Keratinocyte (primary cell): ENCODE measurements at regions not wholly inside any gene's neighbourhood (a gene's known extent, or its start where the extent isn't known, plus 50 kb on each side); places are given as distances from the start of the nearest gene placed in this dataset.

Source experiments
- DNase-seq: peaks from one replicate; pipeline ENCODE4 v3.0.0-alpha.2; 2011; ENCODE audit warnings: low read depth, missing footprints, low spot score
- FAIRE-seq: peaks from 2 replicates; lab custom pipeline; 2011; peaks lifted over from hg19 to GRCh38; lab: Jason Lieb, UNC
- H2AFZ ChIP-seq: 2 replicates; pipeline ENCODE4 v1.6.0; 2012; ENCODE audit warnings: low read length, control low read depth, inconsistent platforms; ENCODE audit not compliant: control insufficient read depth
- H3K27ac ChIP-seq: 2 replicates; pipeline ENCODE4 v1.5.1; 2011; ENCODE audit warnings: low read length; ENCODE audit not compliant: control insufficient read depth, insufficient read depth
- H3K27me3 ChIP-seq: 3 replicates; pipeline ENCODE4 v1.6.0; 2011; ENCODE audit warnings: low read length; ENCODE audit not compliant: control insufficient read depth, insufficient read depth; ENCODE audit errors: extremely low read depth
- H3K36me3 ChIP-seq, 2 experiments: 2 replicates in 1 of 2; 3 replicates in 1 of 2; pipeline ENCODE4 v1.5.1; 2011; ENCODE audit warnings: low read length in 2 of 2, mild to moderate bottlenecking in 1 of 2; ENCODE audit not compliant: control insufficient read depth in 2 of 2, insufficient read depth in 2 of 2; ENCODE audit errors: extremely low read depth in 1 of 2
- H3K4me1 ChIP-seq: 3 replicates; pipeline ENCODE4 v1.5.1; 2011; ENCODE audit warnings: low read length; ENCODE audit not compliant: control insufficient read depth, insufficient read depth; ENCODE audit errors: extremely low read depth
- H3K4me2 ChIP-seq: 3 replicates; pipeline ENCODE4 v1.6.0; 2011; ENCODE audit warnings: low read depth, low read length; ENCODE audit not compliant: control insufficient read depth, insufficient read depth; ENCODE audit errors: extremely low read depth
- H3K4me3 ChIP-seq, 3 experiments: fragments of 200-600 bp in 1 of 3; sonication (generic) in 1 of 3; 2 replicates in 2 of 3; 3 replicates in 1 of 3; pipeline ENCODE4 v1.5.1; 2011 to 2016; ENCODE audit warnings: low read length in 3 of 3, mild to moderate bottlenecking in 3 of 3, control low read depth in 2 of 3, inconsistent platforms in 1 of 3, low read depth in 1 of 3, mixed read lengths in 1 of 3, mixed run types in 1 of 3, moderate library complexity in 1 of 3; ENCODE audit not compliant: control insufficient read depth in 2 of 3, insufficient read depth in 2 of 3; ENCODE audit errors: extremely low read depth in 1 of 3
- H3K79me2 ChIP-seq: 2 replicates; pipeline ENCODE4 v1.6.0; 2012; ENCODE audit warnings: low read length; ENCODE audit not compliant: control insufficient read depth, insufficient read depth
- H3K9ac ChIP-seq: 3 replicates; pipeline ENCODE4 v1.6.0; 2011; ENCODE audit warnings: low read length; ENCODE audit not compliant: control insufficient read depth, insufficient read depth; ENCODE audit errors: extremely low read depth
- H3K9me1 ChIP-seq: 3 replicates; pipeline ENCODE4 v1.6.0; 2011; ENCODE audit warnings: low read length; ENCODE audit not compliant: control insufficient read depth, insufficient read depth; ENCODE audit errors: extremely low read depth
- H3K9me3 ChIP-seq: 2 replicates; pipeline ENCODE4 v1.5.1; 2012; ENCODE audit warnings: low read depth, low read length; ENCODE audit not compliant: control insufficient read depth
- H4K20me1 ChIP-seq: 3 replicates; pipeline ENCODE4 v1.6.0; 2011; ENCODE audit warnings: low read length; ENCODE audit not compliant: control insufficient read depth, insufficient read depth; ENCODE audit errors: extremely low read depth
- EZH2 ChIP-seq: IDR thresholded peaks from one replicate; pipeline ENCODE4 v1.6.1; 2012; ENCODE audit warnings: inconsistent platforms, mild to moderate bottlenecking, low read length, moderate library complexity
- dilution Hi-C: fragments of 300-500 bp; cut with MboI; formaldehyde crosslinking; loops from one replicate; pipeline ENCODE4 v1.7.0; 2020; ENCODE audit warnings: low sequenced_read_pairs; ENCODE audit not compliant: extremely low pct_ligation_motif_present
- TF ChIP-seq, protein P1 (sequence below), 3 experiments: IDR thresholded peaks in 1 of 3; conservative IDR thresholded peaks in 1 of 3; optimal IDR thresholded peaks in 1 of 3; 2 replicates in 2 of 3; 3 replicates in 1 of 3; pipeline versions ENCODE3 to v1.5.1; 2011; ENCODE audit warnings: low read length in 3 of 3, mild to moderate bottlenecking in 3 of 3, moderate library complexity in 2 of 3, control low read depth in 1 of 3, inconsistent platforms in 1 of 3; ENCODE audit not compliant: insufficient read depth in 2 of 3; ENCODE audit errors: extremely low read depth in 1 of 3

DNA sequence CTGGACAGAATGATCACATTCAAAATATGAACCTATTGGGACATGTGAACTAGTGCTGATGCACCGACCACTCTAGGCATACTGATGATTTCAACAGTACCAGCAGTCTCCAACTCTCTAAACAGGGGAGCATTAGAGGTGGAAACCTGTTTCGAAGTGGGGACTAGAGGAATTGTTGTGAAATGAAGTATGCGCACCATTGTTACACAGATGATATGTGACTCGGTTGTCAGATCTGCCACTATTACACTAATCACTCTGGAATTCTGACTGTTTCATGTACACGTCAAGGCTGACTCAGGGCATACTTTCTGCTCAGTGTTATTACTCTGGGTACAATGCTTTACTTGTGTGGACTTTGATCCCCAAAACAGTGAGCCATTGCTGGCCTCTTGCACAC is 198.2 kb upstream of the UBE2E2 start:
- H3K4me1 ChIP-seq = peaks cover 15% of the 10 kb centered on the region
- H3K27me3 ChIP-seq = no peaks in the 10 kb centered on the region
- no peak overlapping the region for H3K4me3 ChIP-seq
- H3K79me2 ChIP-seq = no peaks in the 10 kb centered on the region
- H3K4me2 ChIP-seq = peak overlapping the region; percentile 37
- no peak for TF ChIP-seq EZH2
- TF ChIP-seq, protein P1, sequence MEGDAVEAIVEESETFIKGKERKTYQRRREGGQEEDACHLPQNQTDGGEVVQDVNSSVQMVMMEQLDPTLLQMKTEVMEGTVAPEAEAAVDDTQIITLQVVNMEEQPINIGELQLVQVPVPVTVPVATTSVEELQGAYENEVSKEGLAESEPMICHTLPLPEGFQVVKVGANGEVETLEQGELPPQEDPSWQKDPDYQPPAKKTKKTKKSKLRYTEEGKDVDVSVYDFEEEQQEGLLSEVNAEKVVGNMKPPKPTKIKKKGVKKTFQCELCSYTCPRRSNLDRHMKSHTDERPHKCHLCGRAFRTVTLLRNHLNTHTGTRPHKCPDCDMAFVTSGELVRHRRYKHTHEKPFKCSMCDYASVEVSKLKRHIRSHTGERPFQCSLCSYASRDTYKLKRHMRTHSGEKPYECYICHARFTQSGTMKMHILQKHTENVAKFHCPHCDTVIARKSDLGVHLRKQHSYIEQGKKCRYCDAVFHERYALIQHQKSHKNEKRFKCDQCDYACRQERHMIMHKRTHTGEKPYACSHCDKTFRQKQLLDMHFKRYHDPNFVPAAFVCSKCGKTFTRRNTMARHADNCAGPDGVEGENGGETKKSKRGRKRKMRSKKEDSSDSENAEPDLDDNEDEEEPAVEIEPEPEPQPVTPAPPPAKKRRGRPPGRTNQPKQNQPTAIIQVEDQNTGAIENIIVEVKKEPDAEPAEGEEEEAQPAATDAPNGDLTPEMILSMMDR (optimal IDR thresholded peaks at IDR 0.05 in 1 of 3, IDR thresholded peaks at IDR 0.05 in 1 of 3, conservative IDR thresholded peaks at IDR 0.05 in 1 of 3; ENCODE audit: extremely low read depth in 1 of 3, insufficient read depth in 2 of 3, low read length in 3 of 3) = no peak
- DNase-seq (peak; percentile 62), FAIRE-seq (peak; percentile 95)
- H3K36me3 ChIP-seq = no peaks in the 10 kb centered on the region
- no peak overlapping the region for H3K9ac ChIP-seq
- H3K27ac ChIP-seq = no peak overlapping the region
- H3K9me1 ChIP-seq = no peaks in the 10 kb centered on the region
- dilution Hi-C loops = no loop called here
- H3K9me3 ChIP-seq = no peaks in the 10 kb centered on the region
- no peaks in the 10 kb centered on the region for H4K20me1 ChIP-seq
- H2AFZ ChIP-seq = no peak overlapping the region

DNA sequence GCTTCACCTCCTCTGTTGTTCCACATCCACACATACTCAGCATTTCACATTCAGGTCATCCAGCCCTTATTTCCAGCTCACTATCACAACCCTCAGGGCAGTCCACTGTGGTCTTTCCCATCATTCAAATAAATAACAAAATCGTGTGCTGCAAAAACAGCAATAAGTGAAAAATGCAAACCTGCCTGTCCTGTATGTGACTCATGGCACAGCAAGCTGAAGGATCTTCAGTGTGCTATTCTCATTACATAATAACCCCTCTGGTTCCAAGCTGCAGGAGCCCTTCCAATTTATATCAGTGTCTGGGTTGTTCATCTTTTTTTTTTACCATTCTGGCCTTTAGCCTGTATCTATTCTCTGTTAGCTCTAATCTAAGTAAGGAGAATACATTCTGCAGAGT is 185.3 kb upstream of the UBE2E2 start:
- peaks cover 25% of the 10 kb centered on the region for H3K4me1 ChIP-seq
- no peak overlapping the region for H2AFZ ChIP-seq
- H3K27me3 ChIP-seq = no peaks in the 10 kb centered on the region
- H3K9me1 ChIP-seq = no peaks in the 10 kb centered on the region
- H3K27ac ChIP-seq = no peak overlapping the region
- no peak overlapping the region for H3K4me3 ChIP-seq
- peak overlapping the region; percentile 65 for H3K4me2 ChIP-seq
- H3K9ac ChIP-seq = no peak overlapping the region
- H4K20me1 ChIP-seq = no peaks in the 10 kb centered on the region
- dilution Hi-C loops = no loop called here
- DNase-seq (peak; percentile 58), FAIRE-seq (peak; percentile 99)
- H3K36me3 ChIP-seq = no peaks in the 10 kb centered on the region
- TF ChIP-seq, protein P1 (optimal IDR thresholded peaks at IDR 0.05 in 1 of 3, IDR thresholded peaks at IDR 0.05 in 1 of 3, conservative IDR thresholded peaks at IDR 0.05 in 1 of 3; ENCODE audit: extremely low read depth in 1 of 3, insufficient read depth in 2 of 3, low read length in 3 of 3) = no peak
- TF ChIP-seq EZH2 = no peak
- no peaks in the 10 kb centered on the region for H3K9me3 ChIP-seq
- H3K79me2 ChIP-seq = no peaks in the 10 kb centered on the region
